SIG-M5 (cell line): ENCODE measurements at regions not wholly inside any gene's neighbourhood (a gene's known extent, or its start where the extent isn't known, plus 50 kb on each side); places are given as distances from the start of the nearest gene placed in this dataset.

Source experiments
- DNase-seq: peaks from one replicate; lab custom pipeline; 2025; lab: John Stamatoyannopoulos, UW

- DNase-seq, result no peak
Measured at GRCh38 chr20:24334830-24335229, 134.6 kb upstream of the SYNDIG1 start.

DNA sequence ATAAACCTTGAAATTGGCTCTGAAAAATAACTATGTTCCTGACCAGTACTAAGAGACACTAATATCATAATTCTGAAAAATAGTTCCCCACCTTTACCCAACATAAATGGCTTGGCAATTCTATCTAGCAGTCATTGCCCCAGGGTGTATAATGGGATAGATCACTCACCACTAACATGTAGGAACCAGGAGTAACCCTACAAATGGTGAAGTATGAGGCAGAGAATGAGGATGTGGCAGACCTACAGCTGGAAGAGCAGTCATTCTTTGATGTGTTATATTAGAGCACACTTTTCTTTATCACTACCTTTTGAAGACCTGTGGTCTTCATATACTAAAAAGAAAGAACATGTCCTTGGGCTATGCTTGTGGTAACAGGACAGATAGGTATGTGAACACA is 136.5 kb upstream of the SYNDIG1 start:
- DNase-seq, result no peak

- DNase-seq, result no peak
Measured at GRCh38 chr20:24331939-24332338, 137.5 kb upstream of the SYNDIG1 start.

GRCh38 chr20:24328901-24329300 is 140.5 kb upstream of the SYNDIG1 start:
- no peak for DNase-seq

GRCh38 chr20:24321973-24322372 is 147.5 kb upstream of the SYNDIG1 start:
- no peak for DNase-seq

DNA sequence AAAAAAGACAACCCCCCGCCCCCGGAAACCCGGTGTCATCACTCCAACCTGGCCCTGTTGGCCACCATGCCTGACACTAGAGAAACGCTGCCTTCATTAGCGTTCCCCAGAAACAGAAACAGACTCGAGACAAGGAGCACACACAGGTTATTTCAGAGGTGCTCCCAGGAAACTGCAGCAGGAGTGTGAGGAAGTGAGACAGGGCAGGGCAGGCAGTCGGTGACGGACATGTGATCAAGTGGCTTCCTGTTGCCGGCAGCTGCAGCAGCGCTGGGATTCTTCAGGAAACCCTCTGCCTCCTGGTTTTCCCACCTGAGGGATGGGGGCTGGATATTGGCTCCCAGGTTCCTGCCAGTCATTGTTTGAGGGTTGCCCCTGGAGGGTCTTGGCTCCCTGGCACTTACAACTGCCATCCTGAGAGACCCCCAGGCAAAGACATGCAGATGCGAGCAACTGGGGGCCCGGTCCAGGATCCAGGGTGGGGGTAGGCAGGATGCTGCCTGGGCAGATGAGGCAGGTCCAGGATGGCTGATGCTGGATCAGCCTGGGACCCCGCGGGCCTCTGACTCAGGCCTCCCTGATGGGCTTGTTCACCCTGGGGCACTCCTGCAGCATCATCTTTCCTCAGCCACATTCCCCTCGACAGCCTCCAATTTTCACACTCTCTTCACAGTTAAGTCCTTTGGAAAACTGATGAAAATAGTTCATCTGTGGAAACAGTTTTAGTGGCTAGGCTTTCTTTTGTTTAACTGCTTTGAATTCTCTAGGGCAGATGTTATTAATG is 150.7 kb upstream of the SYNDIG1 start:
- no peak for DNase-seq

DNA sequence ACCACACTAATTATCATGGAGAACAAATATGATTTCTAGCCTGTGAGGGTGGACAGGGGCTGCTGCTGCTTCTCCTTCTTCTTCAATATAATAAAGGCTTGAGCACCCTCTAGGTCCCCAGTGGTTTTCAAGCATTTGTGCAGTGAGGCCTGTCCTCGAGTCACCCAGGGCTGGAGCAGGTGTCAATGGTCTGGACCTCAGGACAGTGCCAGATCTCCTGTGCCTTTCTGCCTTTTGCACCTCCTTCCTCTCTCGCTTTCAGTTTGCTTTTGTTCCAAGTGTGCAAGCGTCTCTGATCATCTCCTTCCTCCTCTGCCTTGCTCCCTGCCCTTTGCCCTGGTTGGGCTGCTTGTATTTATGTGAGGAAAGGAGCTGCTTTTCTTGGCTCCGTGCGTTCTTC is 152.2 kb upstream of the SYNDIG1 start:
- no peak for DNase-seq

DNA sequence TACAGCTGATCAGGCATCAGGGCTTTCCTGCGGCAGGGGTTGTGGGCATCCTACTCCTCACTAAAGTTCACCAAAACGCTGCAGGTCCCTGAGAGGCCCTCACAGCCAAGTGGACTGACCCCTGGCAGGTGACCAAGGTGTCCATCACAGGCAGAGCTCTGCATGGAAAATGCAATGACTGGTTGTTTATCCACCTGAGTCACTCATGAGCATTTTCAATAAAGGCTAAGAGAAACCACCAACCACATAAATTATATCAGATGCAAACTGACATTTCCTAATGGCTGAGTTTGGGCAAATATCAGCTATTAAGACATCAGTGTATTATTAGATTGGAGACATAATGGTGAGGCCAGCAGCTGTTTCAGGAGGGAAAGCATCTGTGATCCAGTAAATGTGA is 152.7 kb upstream of the SYNDIG1 start:
- no peak for DNase-seq

- no peak for DNase-seq
Measured at GRCh38 chr20:24314053-24314452, 155.4 kb upstream of the SYNDIG1 start.

GRCh38 chr20:24309596-24309995 is 159.8 kb upstream of the SYNDIG1 start:
- no peak for DNase-seq

GRCh38 chr20:24305371-24305770 is 164.1 kb upstream of the SYNDIG1 start:
- no peak for DNase-seq

DNA sequence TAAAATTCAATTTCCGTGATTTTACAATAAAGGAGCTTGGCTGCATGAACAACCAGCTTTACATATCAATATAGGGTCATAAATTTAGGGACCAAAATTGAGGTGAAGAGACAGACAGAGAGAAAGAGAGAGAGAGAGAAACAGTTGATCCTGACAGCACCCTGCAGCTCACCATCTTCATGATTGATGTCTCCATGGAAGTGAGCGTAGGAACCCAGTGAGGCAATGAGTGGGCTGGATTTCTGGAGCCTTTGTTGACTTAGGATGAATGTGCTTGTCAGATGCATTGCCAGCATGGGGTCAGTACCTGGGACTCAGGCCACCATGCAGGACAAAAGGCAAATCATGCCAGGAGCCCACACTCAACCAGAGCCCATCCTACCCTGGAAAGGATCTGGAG is 165.1 kb upstream of the SYNDIG1 start:
- DNase-seq, result no peak

DNA sequence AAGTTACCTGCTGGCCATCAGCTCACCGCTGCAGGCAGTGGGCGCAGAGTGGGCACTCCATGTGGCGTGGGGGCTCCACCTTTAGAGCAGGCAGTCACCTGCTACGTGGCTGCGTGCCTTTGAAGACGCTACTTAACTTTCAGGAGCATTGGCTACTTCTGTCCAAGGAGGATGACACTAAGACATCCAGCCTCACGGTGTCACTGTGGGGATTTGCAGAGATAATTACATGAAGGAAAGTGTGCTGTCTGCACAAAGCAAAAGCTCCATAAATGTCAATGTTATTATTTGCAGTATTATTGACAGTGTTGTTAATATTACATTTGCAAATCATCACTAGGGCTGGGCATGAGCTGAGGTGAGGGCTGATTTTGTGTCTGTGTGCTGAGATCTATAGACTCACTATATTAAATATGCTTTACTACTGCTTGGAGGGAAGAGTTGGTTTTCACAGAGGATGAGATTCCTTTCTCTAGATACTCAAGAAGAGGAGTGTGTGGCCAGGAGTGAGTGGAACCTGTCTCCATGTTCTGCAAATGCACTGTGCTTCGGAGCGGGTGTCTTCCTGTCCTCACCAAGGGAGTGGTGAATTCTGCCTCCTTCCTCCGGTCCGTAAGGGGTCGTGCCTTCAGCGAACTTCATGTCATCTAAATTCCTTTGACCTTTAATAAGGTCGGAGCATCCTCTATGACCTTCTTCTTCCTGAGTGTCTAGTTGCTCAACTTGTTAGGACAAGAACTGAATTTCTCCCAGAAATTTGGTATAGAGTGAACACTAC is 165.8 kb upstream of the SYNDIG1 start:
- no peak for DNase-seq

DNA sequence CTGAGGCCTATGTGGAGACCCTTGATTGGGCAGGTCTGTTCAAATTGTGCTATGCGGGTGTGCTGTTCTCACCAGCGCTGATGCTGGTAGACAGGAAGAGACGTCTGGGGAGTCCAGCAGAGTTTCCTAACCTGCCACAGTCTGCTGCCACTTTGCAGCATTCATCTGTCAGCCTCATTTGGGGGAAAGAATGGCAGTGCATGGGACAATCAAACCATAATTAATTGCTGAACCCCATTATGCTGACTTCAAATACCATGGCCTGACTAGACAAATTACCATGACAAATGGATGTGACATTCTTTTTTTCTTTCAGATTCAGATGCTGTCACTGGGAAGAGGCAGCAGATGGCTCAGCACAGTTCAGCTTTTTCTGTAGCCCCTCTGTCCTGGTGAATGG is 171.4 kb upstream of the SYNDIG1 start:
- no peak for DNase-seq

- no peak for DNase-seq
Measured at GRCh38 chr20:24296477-24297261, 172.8 kb upstream of the SYNDIG1 start.

GRCh38 chr20:24291014-24291413 is 178.4 kb upstream of the SYNDIG1 start:
- no peak for DNase-seq

DNA sequence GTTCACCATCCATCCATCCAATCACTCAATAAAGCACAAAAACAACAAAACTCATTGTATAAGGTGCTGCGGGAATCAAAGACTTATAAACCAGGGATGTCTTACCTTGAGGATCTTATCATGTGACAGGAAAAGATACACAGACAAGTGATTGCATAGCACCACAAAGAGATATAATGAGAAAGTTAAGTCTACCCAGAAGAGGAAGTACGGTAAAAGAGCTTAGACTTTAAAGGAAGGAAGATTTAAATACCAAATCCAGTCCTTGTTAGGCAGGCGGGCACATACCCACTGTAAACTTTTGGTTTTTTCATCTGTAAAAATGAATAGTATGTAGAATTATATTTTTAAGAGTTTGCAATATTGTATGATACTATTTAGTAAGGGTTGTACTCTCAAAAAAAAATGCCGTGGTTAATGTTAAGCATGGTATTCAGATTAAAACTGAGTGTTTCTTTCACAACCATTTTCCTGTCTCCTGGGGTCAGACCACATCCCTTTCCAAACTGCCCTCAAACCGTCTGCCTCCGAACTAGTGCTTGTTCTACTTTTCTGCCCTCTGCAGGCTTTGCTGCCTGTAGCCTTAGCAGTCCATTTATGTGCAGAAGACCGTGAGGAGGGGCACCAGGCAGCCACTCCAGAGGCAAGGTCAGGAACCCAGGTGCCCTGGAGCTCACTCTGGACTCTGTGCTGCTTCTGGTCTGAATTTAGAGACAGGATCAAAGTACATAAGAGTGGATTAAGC is 179.5 kb upstream of the SYNDIG1 start:
- DNase-seq, result no peak

DNA sequence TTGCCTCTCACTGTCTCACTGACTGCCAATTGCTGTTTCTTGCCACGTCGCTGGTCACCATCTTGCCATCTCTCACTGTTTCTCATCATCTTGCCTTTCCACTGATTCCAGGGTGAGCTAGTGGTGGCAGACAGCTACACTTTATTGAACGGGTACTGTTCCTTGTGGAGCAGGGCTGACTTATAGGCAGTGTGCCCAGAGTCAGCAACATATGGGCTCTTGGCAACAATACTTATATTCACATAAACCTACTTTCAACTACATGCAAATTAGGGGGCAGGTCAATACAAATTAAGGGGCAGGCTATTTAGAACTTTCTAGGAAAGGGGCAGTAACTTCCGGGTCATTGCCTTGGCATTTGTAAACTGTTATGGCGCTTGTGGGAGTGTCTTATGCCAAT is 186.2 kb upstream of the SYNDIG1 start:
- no peak for DNase-seq

- no peak for DNase-seq
Measured at GRCh38 chr20:24277196-24277595, 192.2 kb upstream of the SYNDIG1 start.

DNA sequence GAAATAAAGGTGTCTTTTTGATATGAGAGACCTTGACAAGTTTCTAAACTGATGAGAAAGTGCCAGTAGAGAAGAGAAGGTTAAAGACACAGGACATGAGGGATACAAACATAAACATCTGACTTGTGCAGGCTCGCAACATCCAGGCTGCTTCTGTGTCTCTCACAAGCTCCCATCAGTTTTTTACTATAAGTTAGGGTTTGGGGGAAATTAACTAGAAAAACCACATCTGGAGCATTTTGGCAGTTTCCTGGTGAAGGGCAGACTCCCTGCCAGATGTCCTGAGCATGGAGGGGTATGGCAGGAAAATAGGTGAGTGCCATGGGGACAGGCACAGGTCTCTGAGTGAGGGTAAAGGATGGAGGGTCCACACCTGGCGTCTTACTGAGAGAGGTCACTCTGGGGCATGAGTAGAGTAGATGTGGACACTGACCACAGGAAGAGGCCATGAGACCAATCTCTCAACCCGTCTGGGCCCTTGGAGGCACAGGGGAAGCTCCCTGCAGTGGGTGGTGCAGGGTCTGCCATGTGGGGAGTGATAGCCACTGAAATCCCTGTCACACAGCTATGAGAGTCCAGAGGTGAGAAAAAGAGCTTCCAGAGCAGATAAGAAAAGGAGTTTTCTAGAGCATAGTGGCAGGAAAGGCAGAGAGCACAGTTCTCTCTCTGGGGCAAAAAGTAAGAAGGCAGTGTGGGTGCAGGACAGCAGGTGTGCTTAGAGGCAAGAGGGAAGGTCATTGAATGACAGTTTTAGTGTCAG is 193.3 kb upstream of the SYNDIG1 start:
- no peak for DNase-seq

GRCh38 chr20:24273251-24273650 is 196.2 kb upstream of the SYNDIG1 start:
- DNase-seq, result no peak
